ENCODE measurements at regions not wholly inside any gene's neighbourhood (a gene's known extent, or its start where the extent isn't known, plus 50 kb on each side); places are given as distances from the start of the nearest gene placed in this dataset.
"Not testable (repeated sequence)": the region's sequence is repeated elsewhere in the genome, so short reads cannot be mapped to it uniquely, and the experiment has no call there.

GRCh38 chr7:106713452-106713851 lies 52.5 kb upstream of the CCDC71L start:
- DNase-seq, result not testable (repeated sequence)

- DNase-seq, result not testable (repeated sequence)
Measured at GRCh38 chr7:106714590-106715442, 53.9 kb upstream of the CCDC71L start.

GRCh38 chr7:106715730-106716129 lies 54.8 kb upstream of the CCDC71L start:
- DNase-seq, result no peak

- DNase-seq, result no peak
Measured at GRCh38 chr7:106717254-106717954, 56.4 kb upstream of the CCDC71L start.

GRCh38 chr7:106717955-106718871 lies 57.3 kb upstream of the CCDC71L start:
- DNase-seq, result peak in 1 of 2 experiments; percentile 5

- DNase-seq, result no peak
Measured at GRCh38 chr7:106720641-106721040, 59.7 kb upstream of the CCDC71L start.

- DNase-seq, result no peak
Measured at GRCh38 chr7:106721816-106722785, 61.1 kb upstream of the CCDC71L start.

GRCh38 chr7:106723398-106723797 lies 62.4 kb upstream of the CCDC71L start:
- no peak for DNase-seq

- no peak for DNase-seq
Measured at GRCh38 chr7:106729720-106730385, 68.9 kb upstream of the CCDC71L start.

- no peak for DNase-seq
Measured at GRCh38 chr7:106731187-106731586, 70.2 kb upstream of the CCDC71L start.

GRCh38 chr7:106731646-106732444 lies 70.9 kb upstream of the CCDC71L start:
- no peak for DNase-seq

- DNase-seq, result no peak
Measured at GRCh38 chr7:106735637-106736036, 74.7 kb upstream of the CCDC71L start.

- DNase-seq, result no peak
Measured at GRCh38 chr7:106736123-106736507, 75.2 kb upstream of the CCDC71L start.

- DNase-seq, result peak; percentile 14 to 56
Measured at GRCh38 chr7:106736508-106737201, 75.7 kb upstream of the CCDC71L start.

- no peak for DNase-seq
Measured at GRCh38 chr7:106737202-106737562, 76.2 kb upstream of the CCDC71L start.

- no peak for DNase-seq
Measured at GRCh38 chr7:106740806-106741205, 79.8 kb upstream of the CCDC71L start.

- no peak for DNase-seq
Measured at GRCh38 chr7:106744563-106745091, 83.7 kb upstream of the CCDC71L start.

GRCh38 chr7:106747301-106747700 lies 86.3 kb upstream of the CCDC71L start:
- DNase-seq, result not testable (repeated sequence)

- DNase-seq, result no peak
Measured at GRCh38 chr7:106747804-106748203, 86.8 kb upstream of the CCDC71L start.

- DNase-seq, result no peak
Measured at GRCh38 chr7:106749165-106749564, 88.2 kb upstream of the CCDC71L start.
